Femur (tissue), 1 donor: ENCODE measurements at regions not wholly inside any gene's neighbourhood (a gene's known extent, or its start where the extent isn't known, plus 50 kb on each side); places are given as distances from the start of the nearest gene placed in this dataset.
A peak's percentile ranks its signal among the peaks of the same experiment; 100 is the strongest.
"Not testable (repeated sequence)": the region's sequence is repeated elsewhere in the genome, so short reads cannot be mapped to it uniquely, and the experiment has no call there.

Source experiments
- DNase-seq: peaks from one replicate; pipeline ENCODE4 v3.0.0-alpha.2; 2017

- not testable (repeated sequence) for DNase-seq
Observed at GRCh38 chr9:95391271-95391670, 73.8 kb upstream of the FANCC start.

- DNase-seq, result no peak
Observed at GRCh38 chr9:95389373-95389772, 71.9 kb upstream of the FANCC start.

DNA sequence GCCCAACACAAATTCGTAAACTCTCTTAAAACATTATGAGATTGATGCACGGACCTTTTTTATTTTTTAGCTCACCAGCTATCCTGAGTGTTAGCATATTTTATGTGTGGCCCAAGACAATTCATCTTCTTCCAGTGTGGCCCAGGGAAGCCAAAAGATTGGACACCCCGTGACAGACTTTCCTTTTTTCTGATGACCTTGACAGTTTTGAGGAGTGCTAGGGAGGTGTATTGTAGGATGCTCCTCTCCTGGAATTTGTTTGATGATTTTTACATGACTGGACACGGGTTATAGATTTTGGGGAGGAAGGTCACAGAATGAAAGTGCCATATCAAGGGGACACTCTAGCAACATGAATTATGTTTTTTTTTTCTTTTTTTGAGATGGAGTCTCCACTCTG lies 69.3 kb upstream of the FANCC start:
- DNase-seq, result no peak

GRCh38 chr9:95385521-95385920 lies 68.0 kb upstream of the FANCC start:
- no peak for DNase-seq

DNA sequence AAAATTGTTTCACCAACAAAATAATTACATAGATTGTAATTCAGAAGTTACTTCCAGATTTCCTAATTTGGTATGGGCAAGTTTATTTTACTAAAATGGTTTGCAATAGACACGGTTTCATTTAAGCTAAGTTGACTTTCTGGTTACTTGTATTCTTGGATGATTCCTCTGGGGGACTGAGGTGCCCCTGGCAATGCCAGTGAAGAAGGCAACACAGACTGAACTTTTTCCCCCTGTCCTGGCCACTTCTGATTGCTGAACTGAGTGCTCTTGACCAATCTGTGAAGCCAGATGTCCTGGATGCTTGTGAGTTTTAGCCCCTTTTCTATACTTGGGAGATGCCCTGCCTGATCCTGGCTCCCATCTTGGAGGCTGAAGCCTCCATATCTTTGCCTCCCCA lies 66.3 kb upstream of the FANCC start:
- no peak for DNase-seq

GRCh38 chr9:95383185-95383676 lies 65.7 kb upstream of the FANCC start:
- DNase-seq, result no peak

GRCh38 chr9:95382433-95382832 lies 64.9 kb upstream of the FANCC start:
- no peak for DNase-seq

DNA sequence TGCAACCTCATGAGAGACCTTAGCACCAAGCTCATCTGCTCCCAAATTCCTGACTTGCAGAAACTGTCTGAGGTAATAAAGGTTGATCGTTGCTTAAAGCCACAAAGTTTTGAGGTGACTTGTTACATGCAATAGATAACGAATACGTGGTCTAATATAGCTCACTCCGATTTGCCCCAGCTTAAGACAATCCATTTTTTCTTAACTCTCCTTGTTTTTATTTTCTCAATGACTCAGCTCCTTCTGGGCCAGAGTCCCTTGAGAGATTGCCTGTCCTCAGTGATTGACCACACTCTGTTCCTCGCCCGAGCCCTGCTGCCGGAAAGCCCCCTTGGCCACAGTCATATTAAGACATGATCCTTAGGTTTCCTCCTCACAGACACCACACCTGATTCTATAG lies 63.7 kb upstream of the FANCC start:
- no peak for DNase-seq

DNA sequence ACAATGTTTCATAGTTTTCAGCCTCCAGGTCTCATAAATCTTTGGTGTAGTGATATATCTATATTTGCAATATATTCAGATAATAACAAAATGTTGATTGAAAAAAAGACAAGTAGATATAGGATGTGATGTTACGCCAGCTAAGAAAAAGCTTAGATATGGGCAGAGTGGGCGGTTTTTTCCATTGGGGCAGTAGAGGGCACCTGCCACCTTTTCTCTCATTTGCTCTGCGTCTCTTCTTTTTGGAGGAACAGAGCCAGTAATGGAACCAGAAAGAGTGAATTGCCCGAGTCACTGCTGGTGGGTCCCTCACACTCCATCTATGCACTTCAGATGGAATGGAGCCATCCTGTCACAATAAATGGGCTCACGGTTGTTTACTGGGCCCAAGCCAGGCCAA lies 62.1 kb upstream of the FANCC start:
- DNase-seq, result no peak

GRCh38 chr9:95373782-95374487 lies 56.4 kb upstream of the FANCC start:
- DNase-seq, result no peak

DNA sequence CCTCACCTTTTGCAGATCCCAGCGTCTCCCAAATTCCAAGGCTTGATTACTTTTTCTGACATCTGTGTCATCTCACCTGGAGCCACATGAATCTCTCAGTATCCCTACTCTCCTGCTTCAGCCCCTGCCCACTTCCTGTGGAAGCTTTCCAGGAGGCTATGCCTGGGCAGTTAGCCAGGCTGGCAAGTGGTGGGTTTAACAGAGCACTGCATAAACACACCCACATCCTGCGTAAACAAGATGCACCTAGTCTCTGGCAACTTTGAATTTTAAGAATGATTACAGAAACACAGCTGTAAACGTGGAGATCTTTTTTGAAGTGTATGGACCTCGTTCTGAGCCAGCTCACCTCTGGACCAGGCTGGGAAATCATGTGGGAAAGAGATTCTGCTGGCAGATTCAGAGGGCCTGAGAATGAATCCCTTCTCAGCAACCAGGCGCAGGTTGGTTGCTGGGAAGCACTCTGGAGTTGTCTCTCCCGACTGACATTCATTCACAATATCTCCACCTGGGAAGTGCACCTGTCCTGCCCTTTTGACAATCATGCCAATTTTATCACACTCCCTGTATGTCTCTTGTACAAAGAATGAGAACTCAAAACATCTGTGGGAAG lies 55.7 kb upstream of the FANCC start:
- DNase-seq, result peak; percentile 48

- no peak for DNase-seq
Observed at GRCh38 chr9:95370064-95370463, 52.6 kb upstream of the FANCC start.

- DNase-seq, result no peak
Observed at GRCh38 chr9:95368377-95369160, 51.1 kb upstream of the FANCC start.
